Skeletal muscle cell (primary cell): ENCODE measurements at regions not wholly inside any gene's neighbourhood (a gene's known extent, or its start where the extent isn't known, plus 50 kb on each side); places are given as distances from the start of the nearest gene placed in this dataset.
"Not testable (repeated sequence)": the region's sequence is repeated elsewhere in the genome, so short reads cannot be mapped to it uniquely, and the experiment has no call there.

Experiments used
- DNase-seq: peaks from one replicate; pipeline ENCODE4 v3.0.0-alpha.2; 2010; ENCODE audit warnings: low read depth
- H3K4me3 ChIP-seq: 2 replicates; pipeline ENCODE4 v1.5.1; 2011; ENCODE audit warnings: low read depth, mild to moderate bottlenecking, control low read depth, low read length, moderate library complexity

GRCh38 chr2:204364860-204365535, 180.3 kb upstream of the PARD3B start:
- DNase-seq = no peak
- no peak overlapping the region for H3K4me3 ChIP-seq

GRCh38 chr2:204365811-204366210, 179.5 kb upstream of the PARD3B start:
- H3K4me3 ChIP-seq = no peak overlapping the region
- peak; percentile 36 for DNase-seq

GRCh38 chr2:204367466-204367865, 177.8 kb upstream of the PARD3B start:
- DNase-seq = no peak
- H3K4me3 ChIP-seq = no peak overlapping the region

GRCh38 chr2:204370172-204370718, 175.0 kb upstream of the PARD3B start:
- no peak for DNase-seq
- no peak overlapping the region for H3K4me3 ChIP-seq

- H3K4me3 ChIP-seq = no peak overlapping the region
- DNase-seq = no peak
These were observed 171.3 kb upstream of the PARD3B start for GRCh38 chr2:204373942-204374341.

- DNase-seq = no peak
- no peak overlapping the region for H3K4me3 ChIP-seq
These were observed 165.0 kb upstream of the PARD3B start for GRCh38 chr2:204380141-204380881.

GRCh38 chr2:204386668-204387067, 158.6 kb upstream of the PARD3B start:
- DNase-seq = no peak
- H3K4me3 ChIP-seq = no peak overlapping the region

GRCh38 chr2:204389120-204389519, 156.2 kb upstream of the PARD3B start:
- DNase-seq = no peak
- no peak overlapping the region for H3K4me3 ChIP-seq

- H3K4me3 ChIP-seq = no peak overlapping the region
- DNase-seq = no peak
These were observed 155.4 kb upstream of the PARD3B start for GRCh38 chr2:204389856-204390255.

GRCh38 chr2:204395539-204395938, 149.7 kb upstream of the PARD3B start:
- H3K4me3 ChIP-seq = no peak overlapping the region
- no peak for DNase-seq

- DNase-seq = peak; percentile 6
- no peak overlapping the region for H3K4me3 ChIP-seq
These were observed 144.2 kb upstream of the PARD3B start for GRCh38 chr2:204401114-204401513.

- no peak overlapping the region for H3K4me3 ChIP-seq
- DNase-seq = no peak
These were observed 137.9 kb upstream of the PARD3B start for GRCh38 chr2:204407204-204408014.

- DNase-seq, H3K4me3 ChIP-seq: not testable (repeated sequence)
These were observed 132.5 kb upstream of the PARD3B start for GRCh38 chr2:204412782-204413181.

GRCh38 chr2:204415406-204416181, 129.7 kb upstream of the PARD3B start:
- H3K4me3 ChIP-seq = no peak overlapping the region
- DNase-seq = no peak

GRCh38 chr2:204416236-204416635, 129.0 kb upstream of the PARD3B start:
- no peak overlapping the region for H3K4me3 ChIP-seq
- DNase-seq = no peak

- DNase-seq = no peak
- no peak overlapping the region for H3K4me3 ChIP-seq
These were observed 119.5 kb upstream of the PARD3B start for GRCh38 chr2:204425821-204426220.

GRCh38 chr2:204428675-204429074, 116.6 kb upstream of the PARD3B start:
- DNase-seq = no peak
- no peak overlapping the region for H3K4me3 ChIP-seq

- no peak for DNase-seq
- no peak overlapping the region for H3K4me3 ChIP-seq
These were observed 113.7 kb upstream of the PARD3B start for GRCh38 chr2:204431529-204431928.

GRCh38 chr2:204432196-204432595, 113.1 kb upstream of the PARD3B start:
- DNase-seq = no peak
- no peak overlapping the region for H3K4me3 ChIP-seq
